ENCODE measurements at regions not wholly inside any gene's neighbourhood (a gene's known extent, or its start where the extent isn't known, plus 50 kb on each side); places are given as distances from the start of the nearest gene placed in this dataset.

GRCh38 chr15:98503970-98504369 is 144.4 kb upstream of the IGF1R start:
- POLR2A ChIA-PET = no interaction called here
- DNase-seq (ENCODE audit: low spot score) = no peak
- H3K4me1 ChIP-seq (ENCODE audit: insufficient read depth, low read length, poor library complexity, severe bottlenecking) = no peaks in the 10 kb centered on the region
- H3K36me3 ChIP-seq (ENCODE audit: insufficient read depth, low read length) = no peaks in the 10 kb centered on the region
- H3K27ac ChIP-seq (ENCODE audit: low read depth, low read length, poor library complexity, severe bottlenecking) = no peak overlapping the region
- no peak overlapping the region for H2AFZ ChIP-seq (ENCODE audit: low read length)
- no peaks in the 10 kb centered on the region for H4K20me1 ChIP-seq (ENCODE audit: insufficient read depth, low read length)
- H3K79me2 ChIP-seq (ENCODE audit: insufficient read depth, low read depth, low read length) = no peaks in the 10 kb centered on the region
- no TSS peak for BruUV-seq (replicated peaks)
- H3K9me2 ChIP-seq (ENCODE audit: insufficient read depth, low read length) = no peaks in the 10 kb centered on the region
- no peak overlapping the region for H3K4me2 ChIP-seq (ENCODE audit: low read length)
- TF ChIP-seq CTCF (conservative IDR thresholded peaks at IDR 0.05; ENCODE audit: low read length) (no peak), EZH2phosphoT487 (IDR thresholded peaks at IDR 0.05; ENCODE audit: borderline replicate concordance, low read depth, low read length) (no peak)
- CTCF ChIA-PET (ENCODE audit: unreplicated experiment) = no interaction called here
- H3K9me3 ChIP-seq (ENCODE audit: low read length) = no peaks in the 10 kb centered on the region
- no peak overlapping the region for H3K4me3 ChIP-seq (ENCODE audit: low read depth, low read length, poor library complexity, severe bottlenecking)
- intact Hi-C loops (cut with micrococcal nuclease; ENCODE audit: unreplicated experiment) = no loop called here

- no peaks in the 10 kb centered on the region for H3K9me2 ChIP-seq (ENCODE audit: insufficient read depth, low read length)
- H3K27ac ChIP-seq (ENCODE audit: low read depth, low read length, poor library complexity, severe bottlenecking) = no peak overlapping the region
- H3K36me3 ChIP-seq (ENCODE audit: insufficient read depth, low read length) = no peaks in the 10 kb centered on the region
- no peak for DNase-seq (ENCODE audit: low spot score)
- intact Hi-C loops (cut with micrococcal nuclease; ENCODE audit: unreplicated experiment) = no loop called here
- no peak overlapping the region for H2AFZ ChIP-seq (ENCODE audit: low read length)
- no peaks in the 10 kb centered on the region for H3K9me3 ChIP-seq (ENCODE audit: low read length)
- BruUV-seq (replicated peaks) = no TSS peak
- H3K4me3 ChIP-seq (ENCODE audit: low read depth, low read length, poor library complexity, severe bottlenecking) = no peak overlapping the region
- ChIA-PET CTCF (ENCODE audit: unreplicated experiment) (no interaction called here), POLR2A (interaction anchor here (0.6 kb wide), 1 partner anchor 10 kb away, joined by 3 read pairs; no protein-coding TSS in a partner anchor)
- H3K4me2 ChIP-seq (ENCODE audit: low read length) = no peak overlapping the region
- no peak for TF ChIP-seq EZH2phosphoT487 (IDR thresholded peaks at IDR 0.05; ENCODE audit: borderline replicate concordance, low read depth, low read length)
- no peak for TF ChIP-seq CTCF (conservative IDR thresholded peaks at IDR 0.05; ENCODE audit: low read length)
- H3K4me1 ChIP-seq (ENCODE audit: insufficient read depth, low read length, poor library complexity, severe bottlenecking) = no peaks in the 10 kb centered on the region
- no peaks in the 10 kb centered on the region for H4K20me1 ChIP-seq (ENCODE audit: insufficient read depth, low read length)
- no peaks in the 10 kb centered on the region for H3K79me2 ChIP-seq (ENCODE audit: insufficient read depth, low read depth, low read length)
Measured at GRCh38 chr15:98504998-98505397, 143.3 kb upstream of the IGF1R start.

DNA sequence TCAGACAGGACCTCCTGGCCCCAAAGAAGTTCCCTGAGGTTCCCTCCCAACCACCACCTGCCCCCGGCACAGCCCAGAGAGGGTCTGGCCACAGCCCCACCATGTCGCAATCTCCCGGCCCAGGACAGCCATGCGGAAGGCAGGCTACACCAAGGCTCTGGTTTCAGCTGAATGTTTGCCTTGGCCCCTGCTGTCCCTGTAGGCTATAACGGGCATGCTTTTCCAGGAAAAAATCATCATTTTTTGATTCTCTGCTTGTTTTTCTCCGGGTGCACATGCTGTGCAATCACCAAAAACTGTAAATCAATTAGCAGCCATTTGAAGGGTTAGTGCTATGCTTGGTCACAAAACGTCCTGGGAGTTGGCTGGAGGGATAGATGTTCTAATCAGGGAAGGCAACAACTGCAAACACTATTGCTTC is 142.7 kb upstream of the IGF1R start:
- CTCF ChIA-PET (ENCODE audit: unreplicated experiment) = no interaction called here
- H3K27ac ChIP-seq (ENCODE audit: low read depth, low read length, poor library complexity, severe bottlenecking) = no peak overlapping the region
- intact Hi-C loops (cut with micrococcal nuclease; ENCODE audit: unreplicated experiment) = no loop called here
- no peaks in the 10 kb centered on the region for H3K36me3 ChIP-seq (ENCODE audit: insufficient read depth, low read length)
- H2AFZ ChIP-seq (ENCODE audit: low read length) = no peak overlapping the region
- no peak for DNase-seq (ENCODE audit: low spot score)
- H3K9me3 ChIP-seq (ENCODE audit: low read length) = no peaks in the 10 kb centered on the region
- no peaks in the 10 kb centered on the region for H3K9me2 ChIP-seq (ENCODE audit: insufficient read depth, low read length)
- TF ChIP-seq EZH2phosphoT487 (IDR thresholded peaks at IDR 0.05; ENCODE audit: borderline replicate concordance, low read depth, low read length) (no peak), CTCF (conservative IDR thresholded peaks at IDR 0.05; ENCODE audit: low read length) (no peak)
- H4K20me1 ChIP-seq (ENCODE audit: insufficient read depth, low read length) = no peaks in the 10 kb centered on the region
- POLR2A ChIA-PET = no interaction called here
- no TSS peak for BruUV-seq (replicated peaks)
- no peaks in the 10 kb centered on the region for H3K79me2 ChIP-seq (ENCODE audit: insufficient read depth, low read depth, low read length)
- H3K4me1 ChIP-seq (ENCODE audit: insufficient read depth, low read length, poor library complexity, severe bottlenecking) = no peaks in the 10 kb centered on the region
- H3K4me2 ChIP-seq (ENCODE audit: low read length) = no peak overlapping the region
- no peak overlapping the region for H3K4me3 ChIP-seq (ENCODE audit: low read depth, low read length, poor library complexity, severe bottlenecking)
